ENCODE measurements at regions not wholly inside any gene's neighbourhood (a gene's known extent, or its start where the extent isn't known, plus 50 kb on each side); places are given as distances from the start of the nearest gene placed in this dataset.
"Not testable (repeated sequence)": the region's sequence is repeated elsewhere in the genome, so short reads cannot be mapped to it uniquely, and the experiment has no call there.

GRCh38 chr13:112259511-112259910 is 116.6 kb upstream of the SPACA7 start:
- DNase-seq (ENCODE audit: low spot score) (no peak), FAIRE-seq (no peak)

- DNase-seq (ENCODE audit: low spot score) (no peak), FAIRE-seq (no peak)
Measured at GRCh38 chr13:112260108-112261055, 115.8 kb upstream of the SPACA7 start.

- FAIRE-seq, result no peak
- DNase-seq (ENCODE audit: low spot score), result no peak
Measured at GRCh38 chr13:112261924-112262323, 114.2 kb upstream of the SPACA7 start.

- FAIRE-seq (no peak), DNase-seq (ENCODE audit: low spot score) (no peak)
Measured at GRCh38 chr13:112263152-112263551, 113.0 kb upstream of the SPACA7 start.

- no peak for FAIRE-seq
- DNase-seq (ENCODE audit: low spot score), result no peak
Measured at GRCh38 chr13:112267660-112268059, 108.5 kb upstream of the SPACA7 start.

- FAIRE-seq (no peak), DNase-seq (ENCODE audit: low spot score) (no peak)
Measured at GRCh38 chr13:112270951-112271350, 105.2 kb upstream of the SPACA7 start.

GRCh38 chr13:112286733-112287132 is 89.4 kb upstream of the SPACA7 start:
- DNase-seq (ENCODE audit: low spot score); FAIRE-seq: not testable (repeated sequence)

GRCh38 chr13:112320303-112320702 is 55.9 kb upstream of the SPACA7 start:
- no peak for FAIRE-seq
- DNase-seq (ENCODE audit: low spot score), result no peak

GRCh38 chr13:112322557-112322956 is 53.6 kb upstream of the SPACA7 start:
- FAIRE-seq, result no peak
- DNase-seq (ENCODE audit: low spot score), result no peak

- FAIRE-seq, result no peak
Measured at GRCh38 chr13:112324116-112324515, 52.0 kb upstream of the SPACA7 start.

GRCh38 chr13:112325142-112325808 is 50.9 kb upstream of the SPACA7 start:
- DNase-seq (ENCODE audit: low spot score) (no peak), FAIRE-seq (no peak)

More at GRCh38 chr13:112324116-112324515, 52.0 kb upstream of the SPACA7 start:
- DNase-seq (ENCODE audit: low spot score), result no peak

GRCh38 chr13:112325920-112326645 is 50.1 kb upstream of the SPACA7 start:
- FAIRE-seq, result no peak

More at GRCh38 chr13:112325920-112326645, 50.1 kb upstream of the SPACA7 start:
- DNase-seq (ENCODE audit: low spot score), result no peak

Measured in RCC 7860 (cell line).